Omental fat pad (tissue), 3 donors: ENCODE measurements at regions not wholly inside any gene's neighbourhood (a gene's known extent, or its start where the extent isn't known, plus 50 kb on each side); places are given as distances from the start of the nearest gene placed in this dataset.

Source experiments
- ATAC-seq: fragments of 150-250 bp; one replicate; pipeline ENCODE4 v1.9.1; 2016; ENCODE audit warnings: mild to moderate bottlenecking, moderate library complexity; ENCODE audit not compliant: low FRiP score
- DNase-seq: peaks from one replicate; pipeline ENCODE4 v3.0.0-alpha.2; 2019; ENCODE audit warnings: low spot score
- CTCF ChIP-seq, 3 donors: fragments of 450-650 bp; IDR thresholded peaks; one replicate each; pipeline ENCODE4 v1.5.1; 2016 to 2017; ENCODE audit warnings: antibody characterized with exemption in 3 of 3, mild to moderate bottlenecking in 3 of 3, moderate library complexity in 2 of 3

- no peak for ATAC-seq
- no peak for TF ChIP-seq CTCF (IDR thresholded peaks at IDR 0.05)
Observed at GRCh38 chr9:75395336-75395735, 307.0 kb downstream of the OSTF1 start.

GRCh38 chr9:75397836-75398235 is 309.5 kb downstream of the OSTF1 start:
- DNase-seq (no peak), ATAC-seq (no peak)
- no peak for TF ChIP-seq CTCF (IDR thresholded peaks at IDR 0.05)

More at GRCh38 chr9:75395336-75395735, 307.0 kb downstream of the OSTF1 start:
- DNase-seq: no peak

- ATAC-seq (no peak), DNase-seq (no peak)
- no peak for TF ChIP-seq CTCF (IDR thresholded peaks at IDR 0.05)
Observed at GRCh38 chr9:75408391-75408790, 320.1 kb downstream of the OSTF1 start.

- TF ChIP-seq CTCF (IDR thresholded peaks at IDR 0.05): no peak
- DNase-seq (no peak), ATAC-seq (no peak)
Observed at GRCh38 chr9:75410405-75410804, 322.1 kb downstream of the OSTF1 start.

- no peak for TF ChIP-seq CTCF (IDR thresholded peaks at IDR 0.05)
- DNase-seq: no peak
- ATAC-seq: peak; percentile 74
Observed at GRCh38 chr9:75414371-75415160, 326.3 kb downstream of the OSTF1 start.

- TF ChIP-seq CTCF (IDR thresholded peaks at IDR 0.05): no peak
- DNase-seq: no peak
- no peak for ATAC-seq
Observed at GRCh38 chr9:75417471-75417870, 329.2 kb downstream of the OSTF1 start.

GRCh38 chr9:75418518-75418917 is 330.2 kb downstream of the OSTF1 start:
- ATAC-seq: no peak
- TF ChIP-seq CTCF (IDR thresholded peaks at IDR 0.05): no peak
- no peak for DNase-seq
